NCI-H1105 treated with DMSO at 0.1 percent for 48 hours (cell line): ENCODE measurements at regions not wholly inside any gene's neighbourhood (a gene's known extent, or its start where the extent isn't known, plus 50 kb on each side); places are given as distances from the start of the nearest gene placed in this dataset.

Experiments used
- DNase-seq: peaks from one replicate; lab custom pipeline; 2025; lab: John Stamatoyannopoulos, UW

DNA sequence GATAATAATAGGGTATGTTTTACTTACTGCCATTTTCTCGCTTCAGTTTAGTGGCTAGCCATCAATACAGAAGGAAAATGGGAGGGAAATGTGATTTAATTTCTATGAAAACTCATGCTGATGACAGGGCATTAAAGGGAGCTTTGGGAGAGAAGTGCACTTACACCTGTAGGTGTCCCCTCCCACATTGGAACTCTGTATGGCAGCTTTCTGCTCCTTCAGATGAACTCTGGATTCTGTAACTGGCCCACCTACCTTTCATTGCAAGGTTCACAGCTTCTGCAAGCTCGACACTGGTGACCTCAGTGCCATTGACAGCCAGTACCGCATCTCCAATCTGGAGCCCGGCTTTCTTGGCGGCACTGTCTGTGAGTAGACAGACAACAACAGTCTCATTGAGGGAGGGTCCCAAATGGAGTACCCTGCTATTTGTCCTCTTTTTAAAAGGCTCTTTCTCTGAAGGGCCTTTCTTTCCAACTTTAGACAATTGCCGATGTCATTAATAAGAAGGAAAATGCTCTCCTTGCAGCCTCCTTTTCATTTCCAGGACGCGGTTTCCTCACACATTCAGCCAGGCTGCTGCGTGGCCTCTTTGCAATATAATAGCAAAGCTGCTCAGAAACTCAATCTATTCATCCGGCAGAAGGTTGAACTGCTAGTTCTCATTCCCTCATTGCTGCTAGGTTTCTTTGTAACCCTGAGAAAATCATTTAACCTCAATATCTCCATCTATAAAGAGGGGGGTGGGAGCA lies 63.6 kb downstream of the NUDT12 start:
- DNase-seq = no peak

DNA sequence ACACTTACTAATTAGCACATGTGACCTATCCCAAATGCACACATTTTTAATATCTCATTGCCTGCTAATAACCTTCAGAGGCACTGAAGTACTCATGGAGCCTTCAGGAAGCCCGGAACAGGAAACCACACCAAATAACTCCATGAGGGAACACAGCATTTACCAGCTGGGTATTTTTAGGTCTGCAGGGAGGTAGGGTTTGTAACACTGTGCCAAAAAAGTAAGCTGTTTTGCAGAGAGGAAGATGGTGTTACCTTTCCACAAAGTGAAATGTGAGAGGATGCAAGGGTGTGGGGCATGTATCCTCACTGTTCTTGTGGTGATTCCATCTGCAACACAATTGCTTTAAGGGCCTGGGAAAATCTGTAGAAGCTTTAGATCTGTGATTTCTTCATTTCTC lies 64.4 kb downstream of the NUDT12 start:
- DNase-seq = no peak

DNA sequence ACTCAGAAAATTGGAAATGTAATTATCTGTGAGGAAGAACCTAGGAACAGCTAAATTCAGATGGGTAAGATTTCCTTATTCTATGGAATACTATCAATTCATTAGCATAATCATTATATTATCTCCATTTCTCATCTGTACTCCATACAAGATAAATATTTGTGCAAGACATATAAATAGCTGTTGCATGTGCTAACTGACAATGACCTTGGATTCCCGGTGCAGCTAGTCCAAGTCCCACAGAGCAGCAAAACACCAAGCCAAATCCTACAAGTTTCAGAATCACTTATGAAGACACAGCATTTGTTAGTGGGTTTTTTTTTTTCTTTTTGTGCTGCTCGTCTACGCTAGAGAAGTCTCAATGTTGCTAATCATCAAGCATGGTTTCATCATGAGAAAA lies 64.8 kb downstream of the NUDT12 start:
- no peak for DNase-seq

DNA sequence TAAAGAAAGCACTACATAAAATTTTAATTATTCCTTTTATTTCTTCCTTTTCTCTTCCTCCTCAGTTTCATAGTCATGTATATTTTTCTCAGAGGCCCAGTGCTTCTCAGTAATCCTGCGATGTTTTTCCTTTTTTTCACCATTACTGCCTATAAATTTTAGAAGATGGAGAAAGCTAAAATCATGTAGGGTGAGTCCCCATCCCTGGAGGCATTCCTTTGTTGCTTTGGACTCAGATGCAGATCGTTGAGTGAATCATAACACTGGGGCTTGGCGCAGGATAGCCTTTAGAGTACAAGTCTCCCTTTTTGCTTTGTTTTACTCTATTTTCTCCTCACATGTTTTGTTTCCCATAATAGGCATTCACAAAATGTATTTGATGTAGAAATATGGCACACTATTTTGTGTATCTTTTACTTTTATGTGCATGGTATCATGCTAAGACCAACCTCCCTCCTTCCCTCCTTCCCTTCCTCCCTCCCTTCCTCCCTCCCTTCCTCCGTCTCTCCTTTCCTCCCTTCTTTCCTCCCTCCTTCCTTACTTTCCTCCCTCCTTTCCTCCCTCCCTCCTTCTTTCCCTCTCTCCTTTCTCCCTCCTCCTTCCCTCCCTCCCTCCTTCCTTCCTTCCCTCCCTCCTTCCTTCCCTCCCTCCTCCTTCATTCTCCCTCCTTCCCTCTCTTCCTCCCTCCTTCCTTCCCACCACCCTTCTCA lies 72.4 kb downstream of the NUDT12 start:
- DNase-seq = no peak

DNA sequence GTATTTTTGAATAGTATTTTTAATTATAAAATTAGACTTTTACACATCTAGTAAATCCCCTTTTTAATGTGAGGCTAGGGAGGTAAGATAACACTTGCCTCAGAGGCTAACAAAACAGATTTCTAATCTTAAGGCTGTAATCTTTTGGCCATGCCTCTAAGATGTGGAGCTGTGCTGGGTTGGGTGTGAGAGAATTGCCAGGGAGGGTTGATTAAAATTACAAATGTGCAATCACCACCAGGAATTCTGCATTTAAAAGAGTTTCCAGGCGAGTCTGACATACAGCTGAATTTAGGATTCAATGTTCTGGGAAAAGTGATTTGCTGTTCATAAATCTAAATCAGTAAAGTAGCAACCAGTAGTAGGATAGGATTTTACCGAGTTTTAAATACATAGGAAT lies 73.3 kb downstream of the NUDT12 start:
- no peak for DNase-seq

DNA sequence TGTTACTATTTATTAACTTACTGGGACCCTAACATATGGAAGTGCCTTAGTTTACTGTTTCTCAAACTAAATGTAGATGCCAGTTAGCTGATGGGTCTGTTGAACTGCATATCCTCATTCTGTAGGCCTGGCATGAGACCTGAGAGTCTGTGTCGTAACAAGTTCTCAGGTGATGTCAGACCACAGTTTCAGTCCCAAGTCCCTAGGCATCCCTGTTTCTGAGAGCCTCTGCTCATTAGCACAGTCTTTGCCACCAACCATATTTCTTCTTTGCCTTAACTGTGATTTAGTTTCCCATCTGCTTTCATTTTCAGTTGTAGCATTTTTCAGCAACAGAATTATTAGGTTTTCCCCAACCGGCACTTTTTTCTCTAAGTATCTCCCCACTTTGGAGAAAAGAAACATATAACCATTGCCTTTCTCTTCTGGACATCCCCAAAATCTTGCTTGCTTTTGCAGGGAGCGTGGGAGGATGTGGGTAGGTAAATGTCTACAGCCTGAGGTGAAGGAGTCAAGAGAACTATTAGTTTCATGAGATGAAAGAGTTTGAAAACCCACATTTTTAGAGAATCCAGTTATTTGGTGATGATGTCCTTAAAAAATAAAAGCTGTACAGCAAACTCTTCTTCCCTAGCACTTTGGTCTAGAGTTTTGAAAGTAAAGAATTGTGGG lies 74.6 kb downstream of the NUDT12 start:
- DNase-seq = no peak

DNA sequence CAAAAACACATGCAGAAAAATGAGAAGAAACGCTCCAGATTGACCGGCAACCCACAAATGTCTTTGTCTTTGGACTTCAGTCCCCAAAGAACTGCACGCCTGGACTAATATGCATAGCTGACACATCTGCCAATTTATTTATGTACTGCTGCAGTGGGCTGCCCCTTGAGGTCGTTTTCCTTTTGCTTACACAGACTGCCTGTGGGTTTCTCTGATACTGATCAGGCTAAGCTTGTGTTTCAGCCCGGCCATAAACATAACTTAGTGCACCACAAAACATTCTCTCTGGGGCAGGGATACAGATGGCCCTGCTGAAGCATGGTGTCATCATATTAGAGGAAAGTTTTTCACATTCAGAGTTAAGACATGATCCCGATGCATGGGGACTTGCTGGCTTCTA lies 75.4 kb downstream of the NUDT12 start:
- no peak for DNase-seq

DNA sequence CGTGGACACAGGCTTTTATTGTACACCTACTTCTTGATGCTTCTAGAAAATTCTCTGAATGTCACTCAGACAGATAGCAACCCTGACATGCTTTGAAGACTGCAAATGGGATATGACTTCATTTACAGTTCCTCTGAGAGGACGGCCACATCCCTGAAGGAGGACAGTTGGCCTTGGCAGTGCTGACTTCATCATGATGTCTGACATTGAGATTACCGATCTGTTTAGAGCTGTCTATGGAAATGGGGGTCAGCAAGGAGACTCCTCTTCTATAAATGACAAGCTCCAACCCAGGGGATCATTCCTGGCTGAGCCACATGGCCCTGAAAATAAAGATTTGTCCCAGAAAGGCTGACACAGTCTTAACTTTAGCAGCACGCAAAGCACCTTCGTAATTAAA lies 75.8 kb downstream of the NUDT12 start:
- no peak for DNase-seq

DNA sequence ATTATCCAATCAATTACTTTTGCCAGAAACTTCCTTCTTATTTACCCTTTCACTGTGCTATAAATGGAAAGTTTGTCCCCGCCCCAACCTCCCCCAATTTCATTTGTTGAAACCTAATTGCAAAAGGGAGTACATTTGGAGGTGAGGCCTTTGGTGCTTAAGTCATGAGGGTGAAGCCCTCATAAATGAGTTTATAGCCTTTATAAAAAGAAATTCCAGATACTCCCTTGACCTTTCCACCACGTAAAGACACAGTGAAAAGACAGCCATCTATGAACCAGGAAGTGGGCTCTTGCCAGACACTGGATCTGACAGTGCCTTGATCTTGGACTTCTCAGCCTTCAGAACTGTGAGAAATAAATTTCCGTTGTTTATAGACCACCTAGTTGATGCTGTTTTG lies 82.3 kb downstream of the NUDT12 start:
- no peak for DNase-seq

DNA sequence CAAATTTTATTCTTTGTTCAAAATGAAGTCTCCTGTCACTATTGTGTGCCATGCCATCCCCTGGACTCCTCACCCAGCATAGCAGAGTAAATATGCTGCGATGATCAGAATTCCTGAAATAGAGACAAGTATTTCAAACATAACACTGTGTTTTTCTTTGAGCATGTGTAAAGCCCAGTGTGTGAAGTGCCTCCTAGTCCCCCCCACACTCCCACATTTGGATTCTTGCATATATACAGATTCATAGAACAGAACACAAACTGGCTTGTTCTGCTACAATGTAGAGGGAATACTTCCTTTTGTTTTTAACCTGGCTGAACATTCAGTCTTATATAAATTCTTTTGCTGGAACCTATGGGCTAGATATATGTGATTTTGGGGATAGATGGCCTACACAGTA lies 84.9 kb downstream of the NUDT12 start:
- no peak for DNase-seq

DNA sequence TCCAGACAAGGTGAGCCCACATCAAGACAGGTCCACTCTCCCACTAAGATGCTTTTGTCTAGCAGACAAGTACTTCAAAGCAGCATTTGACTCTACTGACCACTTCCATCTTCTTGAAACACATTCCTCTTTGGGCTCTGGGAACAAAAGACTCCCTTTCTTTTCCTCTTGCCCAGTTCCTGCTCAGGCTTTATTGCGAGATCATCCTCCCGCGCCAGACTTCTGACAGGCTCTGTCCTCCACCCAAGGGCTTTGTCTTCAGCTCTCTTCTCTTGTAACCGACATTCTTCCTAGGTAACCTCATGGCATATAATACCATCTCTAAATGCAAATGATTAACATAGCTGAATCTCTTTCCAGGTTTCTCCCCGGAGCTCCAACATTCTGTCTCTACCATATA lies 85.8 kb downstream of the NUDT12 start:
- DNase-seq = no peak

DNA sequence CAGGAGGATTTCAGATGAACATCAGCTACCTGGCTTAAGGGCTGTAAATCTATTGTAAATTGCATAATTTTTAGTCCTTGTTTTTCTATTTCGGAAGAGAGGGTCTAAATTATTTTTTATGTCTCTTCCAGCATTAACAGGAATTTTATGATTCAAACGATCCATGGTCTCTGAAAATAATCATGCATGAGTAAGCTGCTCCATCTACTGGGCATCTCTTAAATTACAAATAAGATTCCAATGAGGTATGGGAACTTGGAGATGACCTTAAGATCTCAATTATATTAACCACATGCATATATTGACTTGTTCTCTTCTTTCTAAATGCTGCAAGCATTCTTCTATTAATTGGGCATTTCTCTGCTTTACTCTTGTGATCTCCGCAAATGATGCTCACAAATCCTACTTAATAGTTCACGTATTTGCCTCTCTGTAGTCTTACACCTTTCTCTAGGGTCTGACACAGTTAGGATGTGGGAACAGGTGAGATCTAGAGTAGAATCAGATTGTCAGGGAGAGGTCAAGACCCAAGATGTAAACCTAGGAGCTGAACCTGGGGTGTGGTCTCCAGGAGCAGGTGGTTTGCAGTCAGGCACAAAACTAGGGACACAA lies 86.9 kb downstream of the NUDT12 start:
- DNase-seq = peak; percentile 26

DNA sequence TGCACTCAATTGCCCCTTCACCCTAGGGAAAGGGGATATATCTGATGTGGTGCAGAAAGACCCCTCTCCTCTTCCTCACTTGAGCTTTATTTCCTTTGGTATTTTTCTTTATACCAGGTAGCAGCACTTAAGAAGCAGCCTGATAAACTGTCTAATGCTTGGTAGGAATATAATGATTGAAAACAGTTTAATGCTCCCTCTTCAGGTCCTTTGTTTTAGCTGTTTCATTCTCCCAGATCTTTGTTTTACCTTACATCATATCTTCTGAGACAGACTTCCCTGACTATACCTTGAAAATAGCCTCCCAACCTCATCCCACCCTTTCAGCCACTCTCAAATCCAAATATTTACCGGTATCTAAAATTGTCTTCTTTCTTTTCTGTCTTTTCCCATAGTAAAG lies 87.9 kb downstream of the NUDT12 start:
- no peak for DNase-seq

DNA sequence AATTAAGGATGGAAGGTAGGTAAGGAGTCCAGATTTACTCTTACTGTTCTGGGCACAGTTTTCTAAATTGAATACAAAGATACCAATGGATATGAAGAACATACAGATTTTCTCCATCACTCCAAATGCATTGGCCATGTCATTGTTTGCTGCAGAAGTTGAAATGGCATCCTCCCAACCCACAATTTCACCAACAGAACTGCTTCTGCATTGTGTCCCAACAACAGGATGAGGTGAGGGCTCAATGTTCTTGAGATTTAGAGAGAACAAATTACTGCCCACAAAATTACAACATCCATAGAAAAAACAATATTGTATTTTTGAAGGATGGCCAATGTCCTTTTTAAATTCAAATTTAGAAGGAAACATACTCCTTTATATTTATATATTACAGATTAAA lies 88.9 kb downstream of the NUDT12 start:
- no peak for DNase-seq

DNA sequence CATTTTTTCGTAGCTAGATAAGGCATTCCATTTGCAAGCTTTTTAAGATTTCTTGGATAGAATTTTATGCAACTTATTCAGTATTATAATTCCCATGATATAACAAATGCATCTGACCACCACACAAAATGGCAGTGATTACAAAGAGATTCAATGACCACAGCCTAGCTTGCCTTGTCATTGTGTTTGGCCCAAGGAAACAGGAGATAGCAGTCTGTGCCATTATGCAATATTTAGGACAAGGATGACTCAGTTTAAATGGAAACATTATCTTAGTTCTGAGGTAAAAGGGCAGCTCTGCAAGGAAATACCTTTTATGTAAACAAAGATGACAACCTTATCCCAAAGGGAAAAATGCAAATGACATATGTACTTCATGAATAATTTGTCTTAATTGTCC lies 89.8 kb downstream of the NUDT12 start:
- no peak for DNase-seq

DNA sequence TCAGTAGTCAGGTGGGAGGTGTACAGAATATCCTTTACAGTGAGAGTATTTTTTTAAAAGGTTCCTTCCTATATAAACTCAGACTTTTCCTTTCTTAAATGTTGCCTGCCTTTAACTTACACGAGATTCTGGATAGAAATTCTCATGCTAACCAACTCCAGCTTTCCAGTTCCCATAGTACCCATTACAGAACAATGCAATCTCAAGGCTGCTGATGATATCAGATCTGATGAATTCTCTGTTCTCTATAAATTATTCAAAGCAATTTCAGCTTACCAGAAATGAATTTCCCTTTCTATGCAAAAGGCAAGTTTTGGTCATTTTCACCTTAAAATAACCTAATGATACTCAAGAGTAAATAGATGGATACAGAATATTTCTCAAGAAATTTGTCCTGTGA lies 90.3 kb downstream of the NUDT12 start:
- no peak for DNase-seq

DNA sequence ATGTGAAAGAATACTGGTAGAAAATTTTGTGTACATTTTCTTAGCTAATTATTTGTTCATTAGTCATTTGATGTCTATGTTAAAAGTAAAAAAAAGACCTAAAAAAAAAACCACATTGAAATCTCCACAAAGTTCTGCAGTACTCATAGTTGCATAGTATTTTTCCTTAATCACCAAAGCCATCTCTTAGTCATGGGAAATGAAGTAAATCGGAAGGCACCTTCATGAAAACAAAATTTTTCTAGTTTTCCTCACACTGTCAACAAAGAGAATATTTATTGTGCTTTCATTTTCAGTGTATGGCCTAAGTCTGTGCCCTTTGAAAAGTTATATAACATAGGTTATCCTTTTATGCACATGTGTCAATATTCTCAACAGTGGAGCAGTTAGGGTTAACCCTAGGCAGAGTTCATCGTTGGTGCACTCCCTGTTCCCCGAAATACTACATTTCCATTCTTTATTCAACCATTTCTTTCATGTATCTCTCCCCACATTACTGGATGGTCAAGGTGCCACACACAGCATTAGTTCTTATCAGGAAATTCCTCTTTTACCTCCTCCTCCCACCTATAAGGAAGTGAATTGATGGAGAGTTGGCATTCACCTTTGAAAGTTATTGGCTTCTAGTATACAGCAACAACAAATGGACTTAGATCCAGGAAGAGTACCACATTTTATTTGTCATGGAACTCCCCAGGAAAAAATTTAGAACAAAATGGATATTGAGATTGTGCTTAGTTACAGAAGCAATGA lies 93.1 kb downstream of the NUDT12 start:
- DNase-seq = no peak

DNA sequence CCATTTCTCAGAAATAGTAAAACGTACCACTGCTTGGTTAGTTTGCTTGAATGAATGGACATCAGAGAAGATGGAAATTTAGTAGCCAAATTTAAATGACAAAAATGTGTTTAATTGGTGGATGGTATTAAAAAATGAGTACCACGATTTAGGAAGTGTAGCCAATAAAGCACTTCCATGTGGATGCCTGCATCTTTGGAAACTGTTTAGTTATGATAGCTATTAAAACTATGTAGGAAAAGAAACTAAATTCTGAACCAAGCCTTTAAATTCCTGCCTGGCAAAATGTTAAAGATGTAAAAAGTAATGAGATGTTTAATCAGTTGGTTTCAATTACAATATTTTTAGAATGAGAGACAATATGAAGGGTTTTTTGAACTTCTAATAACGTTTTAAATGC lies 94.8 kb downstream of the NUDT12 start:
- no peak for DNase-seq

DNA sequence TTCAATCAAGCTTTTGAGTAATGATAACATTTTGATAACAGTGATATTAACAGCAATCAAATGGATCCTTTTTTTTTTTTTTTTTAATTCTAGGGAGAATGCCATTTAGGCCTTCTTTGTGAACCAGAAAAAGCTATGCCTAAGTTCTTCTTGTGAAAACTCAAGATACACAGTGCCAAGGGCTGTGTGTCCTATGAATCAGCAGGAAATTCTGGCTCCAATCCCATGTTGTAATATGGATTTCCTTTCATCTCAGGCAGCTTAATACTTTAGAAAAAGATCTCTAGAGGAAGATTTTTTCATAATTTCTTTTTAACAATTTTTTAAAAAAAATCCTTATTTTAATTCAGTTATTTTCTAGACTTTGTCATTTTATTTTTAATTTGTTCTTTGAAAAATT lies 96.1 kb downstream of the NUDT12 start:
- no peak for DNase-seq

DNA sequence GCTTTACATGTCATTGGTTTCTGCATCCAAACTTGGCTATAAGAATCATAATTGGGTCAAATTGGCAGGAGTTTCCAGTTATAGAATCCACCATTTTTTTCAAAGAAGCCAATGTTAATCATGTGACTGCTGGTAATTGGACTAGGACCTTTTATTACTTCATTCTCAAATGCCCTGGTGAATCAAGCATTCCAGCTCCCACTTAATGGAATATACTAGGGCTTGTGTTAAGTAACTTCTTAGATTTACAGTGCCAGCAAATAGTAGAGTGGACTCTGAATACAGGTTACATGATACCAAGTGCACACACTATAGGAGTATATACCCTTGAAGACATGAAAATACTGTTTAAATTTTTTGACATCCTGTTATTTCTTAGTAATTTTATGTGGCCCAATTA lies 96.7 kb downstream of the NUDT12 start:
- no peak for DNase-seq

DNA sequence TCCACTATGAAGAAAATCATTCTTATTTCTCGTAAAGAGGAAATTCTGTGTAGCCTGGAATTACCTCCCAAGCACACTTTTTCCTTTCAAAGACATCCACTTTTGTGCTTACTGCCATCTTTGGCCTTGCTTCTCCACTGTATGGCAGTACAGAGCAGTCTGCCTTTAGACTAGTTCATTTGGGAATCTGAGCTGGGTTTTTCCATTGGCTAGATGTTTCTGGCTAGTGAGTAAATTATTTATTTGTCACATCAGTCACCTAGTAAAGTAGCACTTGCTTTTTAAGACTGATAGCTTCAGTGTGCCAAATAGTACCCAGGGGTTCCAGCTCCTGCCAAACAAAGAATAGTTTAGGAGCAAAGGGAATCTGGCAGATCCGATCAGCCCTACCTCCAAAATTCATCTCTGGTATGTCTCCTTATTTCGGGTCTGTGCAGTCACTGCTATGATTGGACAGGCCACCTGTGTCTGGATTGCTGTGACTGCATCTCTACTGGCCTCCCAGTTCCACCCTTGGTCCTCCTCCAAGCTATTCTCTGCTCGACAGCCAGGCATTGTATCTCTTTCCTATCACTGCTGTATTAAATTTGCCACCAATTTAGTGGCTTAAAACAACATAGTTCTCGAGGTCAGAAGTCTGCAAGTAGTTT lies 97.6 kb downstream of the NUDT12 start:
- DNase-seq = no peak

DNA sequence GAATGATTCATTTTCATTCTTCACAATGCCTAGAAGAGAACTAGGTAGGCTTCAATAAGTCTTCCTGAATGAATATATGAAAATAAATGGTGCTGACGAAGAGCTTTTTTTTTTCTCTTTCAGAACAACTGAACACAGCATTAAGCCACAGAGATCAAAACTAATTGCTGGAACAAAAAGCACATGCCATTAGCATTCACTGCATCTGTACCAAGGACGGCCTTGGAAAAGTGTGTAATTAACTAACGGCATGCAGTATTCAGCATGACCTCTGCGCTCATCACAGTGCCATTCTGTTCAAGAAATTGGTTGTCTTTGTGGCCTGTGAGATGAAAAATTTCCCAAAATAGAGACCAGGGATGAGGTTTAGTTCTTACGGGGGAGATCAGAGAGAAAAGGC lies 99.3 kb downstream of the NUDT12 start:
- DNase-seq = no peak
